Lower lobe of right lung (tissue), 2 donors: ENCODE measurements at regions not wholly inside any gene's neighbourhood (a gene's known extent, or its start where the extent isn't known, plus 50 kb on each side); places are given as distances from the start of the nearest gene placed in this dataset.

Experiments used
- ATAC-seq, 2 donors: fragments of 200-7000 bp; cut with Tn5 transposase; one replicate each; pipeline ENCODE4 v1.9.1; 2020 to 2022; ENCODE audit warnings: mild to moderate bottlenecking in 2 of 2, moderate library complexity in 2 of 2
- DNase-seq: peaks from one replicate; pipeline ENCODE4 v3.0.0-alpha.2; 2020
- H3K27ac ChIP-seq: fragments of 200-600 bp; one replicate; pipeline ENCODE4 v1.8.0; 2022
- H3K27me3 ChIP-seq: fragments of 200-600 bp; one replicate; pipeline ENCODE4 v1.8.0; 2022; ENCODE audit warnings: low read depth
- H3K36me3 ChIP-seq: fragments of 200-600 bp; one replicate; pipeline ENCODE4 v1.8.0; 2022; ENCODE audit warnings: mild to moderate bottlenecking
- H3K4me1 ChIP-seq: fragments of 200-600 bp; one replicate; pipeline ENCODE4 v1.8.0; 2022
- H3K4me3 ChIP-seq: fragments of 200-600 bp; one replicate; pipeline ENCODE4 v1.8.0; 2022; ENCODE audit warnings: mild to moderate bottlenecking
- H3K9me3 ChIP-seq: fragments of 200-600 bp; one replicate; pipeline ENCODE4 v1.8.0; 2022
- intact Hi-C: fragments of 100-400 bp; cut with DNase I; formaldehyde crosslinking; loops from one replicate; pipeline ENCODE4 v1.11.0; 2022
- TF ChIP-seq, protein P1 (sequence below): fragments of 200-600 bp; IDR thresholded peaks from one replicate; pipeline ENCODE4 v1.8.0; 2022; ENCODE audit warnings: antibody characterized with exemption, mild to moderate bottlenecking
- donor health status: DM: no; HTN: yes; CAD: no; lungs with severe emphysema.

DNA sequence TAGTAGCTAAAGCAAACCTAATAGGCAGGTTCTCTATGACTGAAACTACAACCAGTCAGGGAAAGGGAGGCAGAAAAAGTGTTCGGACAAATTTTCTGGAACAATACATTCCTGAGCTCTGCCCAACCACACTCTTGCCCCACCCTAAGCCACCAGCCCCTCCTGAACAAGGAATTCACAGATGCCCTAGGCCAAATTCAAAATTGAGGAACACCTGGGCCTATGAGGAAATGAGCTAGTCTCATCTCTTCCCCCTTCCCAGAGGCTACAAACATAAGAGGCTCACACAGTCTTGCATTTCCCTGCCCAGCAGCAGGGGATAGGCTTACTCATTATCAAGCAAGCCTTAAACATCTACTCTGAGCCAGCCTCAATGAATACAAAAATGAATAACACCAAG, 284.7 kb downstream of the ZNF674 start:
- Histone ChIP-seq H3K36me3 (no peaks in the 10 kb centered on the region), H3K9me3 (no peaks in the 10 kb centered on the region), H3K27ac (no peak overlapping the region), H3K4me3 (no peak overlapping the region), H3K27me3 (no peaks in the 10 kb centered on the region), H3K4me1 (no peaks in the 10 kb centered on the region)
- TF ChIP-seq, protein P1, sequence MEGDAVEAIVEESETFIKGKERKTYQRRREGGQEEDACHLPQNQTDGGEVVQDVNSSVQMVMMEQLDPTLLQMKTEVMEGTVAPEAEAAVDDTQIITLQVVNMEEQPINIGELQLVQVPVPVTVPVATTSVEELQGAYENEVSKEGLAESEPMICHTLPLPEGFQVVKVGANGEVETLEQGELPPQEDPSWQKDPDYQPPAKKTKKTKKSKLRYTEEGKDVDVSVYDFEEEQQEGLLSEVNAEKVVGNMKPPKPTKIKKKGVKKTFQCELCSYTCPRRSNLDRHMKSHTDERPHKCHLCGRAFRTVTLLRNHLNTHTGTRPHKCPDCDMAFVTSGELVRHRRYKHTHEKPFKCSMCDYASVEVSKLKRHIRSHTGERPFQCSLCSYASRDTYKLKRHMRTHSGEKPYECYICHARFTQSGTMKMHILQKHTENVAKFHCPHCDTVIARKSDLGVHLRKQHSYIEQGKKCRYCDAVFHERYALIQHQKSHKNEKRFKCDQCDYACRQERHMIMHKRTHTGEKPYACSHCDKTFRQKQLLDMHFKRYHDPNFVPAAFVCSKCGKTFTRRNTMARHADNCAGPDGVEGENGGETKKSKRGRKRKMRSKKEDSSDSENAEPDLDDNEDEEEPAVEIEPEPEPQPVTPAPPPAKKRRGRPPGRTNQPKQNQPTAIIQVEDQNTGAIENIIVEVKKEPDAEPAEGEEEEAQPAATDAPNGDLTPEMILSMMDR, result no peak
- ATAC-seq (peak; percentile 4 to 57), DNase-seq (no peak)
- intact Hi-C loops, result no loop called here

DNA sequence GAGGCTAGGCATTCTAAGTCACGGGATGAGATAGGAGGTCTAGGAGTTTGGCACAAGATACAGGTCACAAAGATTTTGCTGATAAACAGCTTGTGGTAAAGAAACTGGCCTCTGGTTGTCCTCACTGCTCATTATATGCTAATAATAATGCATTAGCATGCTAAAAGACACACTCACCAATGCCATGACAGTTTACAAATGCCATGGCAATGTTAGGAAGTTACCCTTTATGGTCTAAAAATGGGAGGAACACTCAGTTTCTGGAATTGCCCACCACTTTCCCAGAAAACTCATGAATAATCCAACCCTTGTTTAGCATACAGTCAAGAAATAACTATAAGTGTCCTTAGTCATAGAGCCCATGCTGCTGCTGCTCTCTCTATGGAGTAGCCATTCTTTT, 286.9 kb downstream of the ZNF674 start:
- H3K4me3 ChIP-seq, result no peak overlapping the region
- no peak overlapping the region for H3K27ac ChIP-seq
- ATAC-seq (no peak), DNase-seq (no peak)
- H3K36me3 ChIP-seq, result no peaks in the 10 kb centered on the region
- no peaks in the 10 kb centered on the region for H3K4me1 ChIP-seq
- intact Hi-C loops, result no loop called here
- no peaks in the 10 kb centered on the region for H3K27me3 ChIP-seq
- H3K9me3 ChIP-seq, result no peaks in the 10 kb centered on the region
- TF ChIP-seq, protein P1, result no peak

DNA sequence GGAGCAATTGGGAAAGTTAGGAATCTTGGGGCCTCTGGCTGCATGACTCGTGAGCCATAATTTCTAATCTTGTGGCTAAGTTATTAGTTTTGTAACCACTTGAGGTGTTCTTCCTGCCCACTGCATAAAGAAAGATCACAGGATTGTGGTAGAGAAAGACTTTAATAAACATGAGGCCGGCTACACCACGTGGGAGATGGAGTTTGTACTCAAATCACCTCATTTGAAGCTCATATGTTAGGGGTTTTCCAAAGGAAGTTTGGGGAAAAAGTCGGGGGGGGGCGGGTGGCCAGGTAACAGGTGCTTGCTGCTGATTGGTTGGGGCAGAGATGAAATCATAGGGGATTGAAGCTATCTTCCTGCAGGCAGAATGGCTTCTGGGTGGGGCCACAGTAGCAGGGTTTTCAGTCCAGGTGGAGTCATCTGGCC, 287.8 kb downstream of the ZNF674 start:
- Histone ChIP-seq H3K27ac (no peak overlapping the region), H3K9me3 (no peaks in the 10 kb centered on the region), H3K4me1 (no peaks in the 10 kb centered on the region), H3K27me3 (no peaks in the 10 kb centered on the region), H3K36me3 (no peaks in the 10 kb centered on the region), H3K4me3 (no peak overlapping the region)
- intact Hi-C loops, result no loop called here
- DNase-seq (no peak), ATAC-seq (no peak)
- TF ChIP-seq, protein P1, result no peak

DNA sequence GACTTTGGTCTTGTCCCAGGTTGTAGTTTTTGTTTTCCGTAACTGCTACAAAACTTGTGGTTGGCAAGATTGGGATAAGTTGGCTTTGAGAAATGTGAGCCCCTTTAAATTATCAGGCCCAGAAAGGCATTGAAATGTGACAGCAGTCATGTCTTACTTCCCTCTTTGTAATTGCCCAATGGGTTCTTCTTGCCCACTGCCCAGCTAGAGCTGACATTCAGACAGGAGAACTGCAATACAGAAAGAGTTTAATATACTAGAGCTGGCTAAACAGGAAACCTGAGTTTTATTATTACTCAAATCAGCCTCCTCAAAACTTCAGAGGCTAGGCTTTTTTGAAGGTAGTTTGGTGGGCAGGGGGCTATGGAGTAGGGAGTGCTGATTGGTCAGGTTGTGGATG, 288.3 kb downstream of the ZNF674 start:
- Histone ChIP-seq H3K4me3 (no peak overlapping the region), H3K9me3 (no peaks in the 10 kb centered on the region), H3K27me3 (no peaks in the 10 kb centered on the region), H3K4me1 (no peaks in the 10 kb centered on the region), H3K36me3 (no peaks in the 10 kb centered on the region), H3K27ac (no peak overlapping the region)
- ATAC-seq (no peak), DNase-seq (no peak)
- intact Hi-C loops, result no loop called here
- TF ChIP-seq, protein P1, result no peak

DNA sequence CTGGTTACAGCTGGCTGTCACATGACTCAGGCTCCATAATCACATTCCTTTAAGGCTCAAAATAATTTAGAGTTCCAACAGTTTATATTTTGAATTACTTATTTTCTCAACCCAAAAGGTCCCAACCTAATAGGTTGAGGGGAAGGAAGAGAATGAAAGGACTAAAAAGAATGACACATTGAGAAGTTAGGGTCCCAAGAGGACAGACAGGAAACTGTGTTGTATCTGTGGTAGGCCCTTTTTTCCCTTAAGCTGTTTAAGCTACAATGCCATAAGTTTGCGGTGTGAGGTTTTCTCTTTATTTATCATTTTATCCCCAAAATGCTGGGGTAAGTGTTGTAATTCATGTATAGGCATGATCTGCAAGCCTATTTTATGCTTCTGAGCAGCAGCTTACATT, 290.2 kb downstream of the ZNF674 start:
- no peaks in the 10 kb centered on the region for H3K4me1 ChIP-seq
- H3K36me3 ChIP-seq, result no peaks in the 10 kb centered on the region
- no peak overlapping the region for H3K4me3 ChIP-seq
- no peaks in the 10 kb centered on the region for H3K9me3 ChIP-seq
- no peaks in the 10 kb centered on the region for H3K27me3 ChIP-seq
- no peak for ATAC-seq
- intact Hi-C loops, result no loop called here
- TF ChIP-seq, protein P1, result no peak
- H3K27ac ChIP-seq, result no peak overlapping the region
- no peak for DNase-seq

DNA sequence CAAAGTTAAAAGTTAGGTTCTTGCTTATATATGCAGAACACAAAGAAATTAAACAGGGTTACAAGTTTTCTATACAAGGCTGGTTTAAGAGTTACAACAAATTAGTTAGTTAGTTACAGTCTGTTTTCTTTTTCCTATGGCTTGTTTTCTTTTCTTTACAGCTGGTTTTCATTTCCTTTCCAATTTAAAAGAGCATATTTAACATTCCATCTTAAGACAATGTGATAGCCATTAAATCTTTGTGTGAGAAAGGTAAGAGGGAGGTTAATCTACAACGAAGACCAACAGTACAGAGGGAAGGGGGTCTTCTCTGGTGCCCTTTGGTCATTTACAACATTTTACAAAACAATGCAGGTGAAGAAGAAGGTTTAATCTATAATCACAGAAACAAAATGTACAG, 290.6 kb downstream of the ZNF674 start:
- no peak overlapping the region for H3K27ac ChIP-seq
- ATAC-seq (no peak), DNase-seq (no peak)
- no peaks in the 10 kb centered on the region for H3K36me3 ChIP-seq
- H3K27me3 ChIP-seq, result no peaks in the 10 kb centered on the region
- TF ChIP-seq, protein P1, result no peak
- intact Hi-C loops, result no loop called here
- no peak overlapping the region for H3K4me3 ChIP-seq
- no peaks in the 10 kb centered on the region for H3K4me1 ChIP-seq
- H3K9me3 ChIP-seq, result no peaks in the 10 kb centered on the region
